ENCODE measurements at regions not wholly inside any gene's neighbourhood (a gene's known extent, or its start where the extent isn't known, plus 50 kb on each side); places are given as distances from the start of the nearest gene placed in this dataset.

- TF ChIP-seq CTCF (IDR thresholded peaks at IDR 0.05 in 4 of 5, conservative IDR thresholded peaks at IDR 0.05 in 1 of 5): no peak
- no peak for TF ChIP-seq POLR2A (IDR thresholded peaks at IDR 0.05)
These were observed 266.2 kb upstream of the ADAMTSL1 start for GRCh38 chr9:18207735-18208134.
